A549 (cell line): ENCODE measurements at regions not wholly inside any gene's neighbourhood (a gene's known extent, or its start where the extent isn't known, plus 50 kb on each side); places are given as distances from the start of the nearest gene placed in this dataset.

Experiments used
- ATAC-seq, 2 experiments: fragments of 200-7000 bp in 1 of 2; fragments of >200 bp in 1 of 2; cut with Nextera tagmentation in 1 of 2; cut with Tn5 transposase in 1 of 2; 3 replicates each; pipeline versions ENCODE4 v1.8.0 to v1.9.1; 2018 to 2020; ENCODE audit warnings: mild to moderate bottlenecking in 1 of 2, moderate library complexity in 1 of 2
- CTCF ChIA-PET: fragments of 300-600 bp; sonication (Branson Sonifier 250); formaldehyde crosslinking; extraction: SDS; loops from one replicate; lab custom pipeline; 2021; ENCODE audit warnings: antibody characterized with exemption, inconsistent platforms; lab: Yijun Ruan, JAX
- POLR2A ChIA-PET: fragments of 350-600 bp; formaldehyde crosslinking; extraction: SDS; loops from one replicate; lab custom pipeline; 2021; ENCODE audit warnings: antibody characterized with exemption, inconsistent platforms; lab: Yijun Ruan, JAX
- DNase-seq, 2 experiments: peaks; one replicate each; pipeline versions ENCODE4 v3.0.0 to v3.0.0-alpha.2; 2011 to 2016; ENCODE audit warnings: low read depth in 1 of 2, low spot score in 1 of 2
- FAIRE-seq: peaks from 2 replicates; lab custom pipeline; 2011; peaks lifted over from hg19 to GRCh38; lab: Jason Lieb, UNC
- H3K27ac ChIP-seq, 2 experiments: fragments of >200 bp; sonication (Bioruptor Twin); formaldehyde crosslinking; 3 replicates each; pipeline ENCODE4 v1.5.1; 2016 to 2017
- H3K4me1 ChIP-seq: fragments of >200 bp; sonication (Bioruptor Twin); formaldehyde crosslinking; 3 replicates; pipeline ENCODE4 v1.6.1; 2016
- H3K4me2 ChIP-seq: fragments of >200 bp; sonication (Bioruptor Twin); formaldehyde crosslinking; 3 replicates; pipeline ENCODE4 v1.6.1; 2016
- H3K4me3 ChIP-seq: fragments of >200 bp; sonication (Bioruptor Twin); formaldehyde crosslinking; 3 replicates; pipeline ENCODE4 v1.5.1; 2016
- H3K9me3 ChIP-seq: fragments of >200 bp; sonication (Bioruptor Twin); formaldehyde crosslinking; 3 replicates; pipeline ENCODE4 v1.6.1; 2016
- ATOH8 ChIP-seq: fragments of 250-450 bp; sonication (Bioruptor Pico); IDR thresholded peaks from 2 replicates; pipeline ENCODE4 v1.5.0; 2020; ENCODE audit warnings: low read depth, mild to moderate bottlenecking, moderate library complexity
- BCL3 ChIP-seq: fragments of >200 bp; sonication (Bioruptor Twin); formaldehyde crosslinking; IDR thresholded peaks from 3 replicates; pipeline ENCODE4 v1.6.1; 2016
- CEBPB ChIP-seq, 2 experiments: fragments of >200 bp in 1 of 2; sonication (Bioruptor Twin) in 1 of 2; formaldehyde crosslinking in 1 of 2; IDR thresholded peaks; 2 replicates each; pipeline ENCODE4 v1.6.1; 2012 to 2016
- CHD4 ChIP-seq: fragments of 200-600 bp; sonication (generic); IDR thresholded peaks from 2 replicates; pipeline ENCODE4 v1.6.1; 2016; ENCODE audit warnings: antibody characterized with exemption, mild to moderate bottlenecking, borderline replicate concordance
- EHF ChIP-seq: fragments of 250-450 bp; sonication (Bioruptor Pico); IDR thresholded peaks from 2 replicates; pipeline ENCODE4 v1.5.0; 2020; ENCODE audit warnings: mild to moderate bottlenecking
- ELK1 ChIP-seq: fragments of 150-350 bp; IDR thresholded peaks from 2 replicates; pipeline ENCODE4 v1.6.1; 2014; ENCODE audit warnings: low read depth, mild to moderate bottlenecking, low read length
- EP300 ChIP-seq, 2 experiments: fragments of >200 bp; sonication (Bioruptor Twin); formaldehyde crosslinking; IDR thresholded peaks; 2 replicates in 1 of 2; 3 replicates in 1 of 2; pipeline ENCODE4 v1.6.1; 2016 to 2017
- ESRRA ChIP-seq: fragments of 150-350 bp; IDR thresholded peaks from 2 replicates; pipeline ENCODE4 v1.6.1; 2014; ENCODE audit warnings: mild to moderate bottlenecking, low read length, borderline replicate concordance
- FOSB ChIP-seq: fragments of 250-450 bp; sonication (Bioruptor Pico); IDR thresholded peaks from 2 replicates; pipeline ENCODE4 v1.5.0; 2020; ENCODE audit warnings: mild to moderate bottlenecking, moderate library complexity
- FOSL2 ChIP-seq, 2 experiments: fragments of 450-650 bp in 1 of 2; fragments of >200 bp in 1 of 2; sonication (Bioruptor Twin) in 1 of 2; formaldehyde crosslinking; IDR thresholded peaks; 2 replicates each; pipeline versions ENCODE4 v1.5.0 to v1.6.1; 2016 to 2020; ENCODE audit warnings: mild to moderate bottlenecking in 1 of 2, moderate library complexity in 1 of 2
- HEYL ChIP-seq: fragments of 250-450 bp; sonication (Bioruptor Pico); IDR thresholded peaks from 2 replicates; pipeline ENCODE4 v1.8.0; 2021; ENCODE audit warnings: mild to moderate bottlenecking, moderate library complexity
- HMGXB4 ChIP-seq: fragments of 250-450 bp; sonication (Bioruptor Pico); IDR thresholded peaks from 2 replicates; pipeline ENCODE4 v1.5.0; 2021; ENCODE audit warnings: mild to moderate bottlenecking, moderate library complexity, borderline replicate concordance
- HOXB5 ChIP-seq: fragments of 250-450 bp; sonication (Bioruptor Pico); IDR thresholded peaks from 2 replicates; pipeline ENCODE4 v1.5.0; 2020; ENCODE audit warnings: mild to moderate bottlenecking, moderate library complexity
- JUN ChIP-seq, 2 experiments: fragments of >200 bp; sonication (Bioruptor Twin); formaldehyde crosslinking; IDR thresholded peaks; 2 replicates in 1 of 2; 3 replicates in 1 of 2; pipeline ENCODE4 v1.6.1; 2016 to 2017
- KDM1A ChIP-seq: fragments of 200-600 bp; sonication (generic); IDR thresholded peaks from 2 replicates; pipeline ENCODE4 v1.6.1; 2016; ENCODE audit warnings: low read depth, mild to moderate bottlenecking
- KDM5A ChIP-seq: fragments of 200-600 bp; sonication (generic); IDR thresholded peaks from 2 replicates; pipeline ENCODE4 v1.6.1; 2016; ENCODE audit warnings: antibody characterized with exemption, mild to moderate bottlenecking
- MAFK ChIP-seq: fragments of 450-650 bp; IDR thresholded peaks from 2 replicates; pipeline ENCODE4 v1.6.1; 2014; ENCODE audit not compliant: partially characterized antibody
- NPAS2 ChIP-seq: fragments of 250-450 bp; sonication (Bioruptor Pico); IDR thresholded peaks from 2 replicates; pipeline ENCODE4 v1.8.0; 2022; ENCODE audit warnings: mild to moderate bottlenecking, moderate library complexity, borderline replicate concordance
- RFX5 ChIP-seq: fragments of 450-650 bp; IDR thresholded peaks from 2 replicates; pipeline ENCODE4 v1.7.1; 2014; ENCODE audit warnings: antibody characterized with exemption, mild to moderate bottlenecking, moderate library complexity
- SMC3 ChIP-seq: fragments of >200 bp; sonication (Bioruptor Twin); formaldehyde crosslinking; IDR thresholded peaks from 3 replicates; pipeline ENCODE4 v1.6.1; 2018; ENCODE audit warnings: inconsistent platforms
- TFCP2L1 ChIP-seq: fragments of 250-450 bp; sonication (Bioruptor Pico); IDR thresholded peaks from 2 replicates; pipeline ENCODE4 v1.5.0; 2021; ENCODE audit warnings: mild to moderate bottlenecking
- TP53 ChIP-seq: fragments of 250-450 bp; sonication (Bioruptor Pico); IDR thresholded peaks from 2 replicates; pipeline ENCODE4 v1.5.0; 2021; ENCODE audit warnings: mild to moderate bottlenecking, moderate library complexity
- USF2 ChIP-seq: fragments of 450-650 bp; IDR thresholded peaks from 2 replicates; pipeline ENCODE4 v1.6.1; 2014; ENCODE audit warnings: antibody characterized with exemption
- ZFP36 ChIP-seq: fragments of 450-650 bp; IDR thresholded peaks from 2 replicates; pipeline ENCODE4 v1.6.1; 2014; ENCODE audit warnings: borderline replicate concordance; ENCODE audit not compliant: partially characterized antibody
- ZNF302 ChIP-seq: fragments of 250-450 bp; sonication (Bioruptor Pico); IDR thresholded peaks from 2 replicates; pipeline ENCODE4 v1.9.0; 2021; ENCODE audit warnings: inconsistent platforms, mild to moderate bottlenecking, moderate library complexity
- WGBS: methylation state at CpG from one replicate; pipeline ENCODE4 v1.1.6; 2017; ENCODE audit errors: missing lambda C conversion rate; 5-methylcytosine and 5-hydroxymethylcytosine counted together
- TF ChIP-seq, protein P1 (sequence below): IDR thresholded peaks from 2 replicates; pipeline ENCODE4 v1.6.1; 2012

GRCh38 chr17:73882590-73882989 lies 238.3 kb upstream of the SDK2 start:
- no peak overlapping the region for H3K27ac ChIP-seq
- H3K9me3 ChIP-seq, result no peaks in the 10 kb centered on the region
- CTCF ChIA-PET, result no interaction called here
- TF ChIP-seq FOSB (CRISPR knock-in tag) (no peak), FOSL2 (IDR thresholded peaks at IDR 0.05) (no peak), FOSL2 (CRISPR knock-in tag; IDR thresholded peaks at IDR 0.05) (no peak), HOXB5 (no peak), KDM1A (no peak), ZNF302 (no peak), HEYL (no peak), EP300 (IDR thresholded peaks at IDR 0.05) (no peak), CHD4 (no peak), KDM5A (no peak), SMC3 (no peak), TFCP2L1 (CRISPR knock-in tag) (no peak), EHF (CRISPR knock-in tag) (no peak), USF2 (no peak), ELK1 (no peak), ESRRA (no peak), ZFP36 (no peak), TP53 (CRISPR knock-in tag) (no peak), RFX5 (no peak)
- TF ChIP-seq, protein P1, sequence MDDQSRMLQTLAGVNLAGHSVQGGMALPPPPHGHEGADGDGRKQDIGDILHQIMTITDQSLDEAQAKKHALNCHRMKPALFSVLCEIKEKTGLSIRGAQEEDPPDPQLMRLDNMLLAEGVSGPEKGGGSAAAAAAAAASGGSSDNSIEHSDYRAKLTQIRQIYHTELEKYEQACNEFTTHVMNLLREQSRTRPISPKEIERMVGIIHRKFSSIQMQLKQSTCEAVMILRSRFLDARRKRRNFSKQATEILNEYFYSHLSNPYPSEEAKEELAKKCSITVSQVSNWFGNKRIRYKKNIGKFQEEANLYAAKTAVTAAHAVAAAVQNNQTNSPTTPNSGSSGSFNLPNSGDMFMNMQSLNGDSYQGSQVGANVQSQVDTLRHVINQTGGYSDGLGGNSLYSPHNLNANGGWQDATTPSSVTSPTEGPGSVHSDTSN, result no peak
- TF ChIP-seq, all 56 proteins: peak for 0
- Histone ChIP-seq H3K4me2 (no peak overlapping the region), H3K4me3 (no peak overlapping the region), H3K4me1 (no peaks in the 10 kb centered on the region)
- no peak for FAIRE-seq
- no peak for ATAC-seq
- no peak for DNase-seq
- WGBS, result 18% methylated on average over 5 of the region's 5 CpGs
- POLR2A ChIA-PET, result no interaction called here

DNA sequence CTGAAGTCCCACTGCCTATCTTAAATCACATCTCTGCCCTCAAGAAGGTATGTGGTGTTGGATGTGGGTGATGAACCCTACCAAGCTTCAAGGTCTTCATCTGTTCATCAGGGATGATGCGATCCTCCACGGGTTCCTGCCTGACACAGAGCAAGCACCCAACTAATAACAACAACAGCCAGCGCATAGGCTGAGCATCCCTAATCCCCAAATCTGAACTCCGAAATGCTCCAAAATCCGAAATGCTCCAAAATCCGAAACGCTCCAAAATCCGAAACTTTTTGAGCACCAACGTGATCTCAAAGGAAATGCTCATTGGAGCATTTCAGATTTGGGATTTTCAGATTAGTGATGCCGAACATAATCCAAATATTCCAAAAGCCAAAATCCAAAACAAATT lies 238.9 kb upstream of the SDK2 start:
- DNase-seq (no peak), ATAC-seq (no peak), FAIRE-seq (peak; percentile 79)
- POLR2A ChIA-PET, result no interaction called here
- Histone ChIP-seq H3K9me3 (no peaks in the 10 kb centered on the region), H3K4me1 (no peaks in the 10 kb centered on the region), H3K27ac (no peak overlapping the region), H3K4me2 (no peak overlapping the region), H3K4me3 (no peak overlapping the region)
- 31% methylated on average over 10 of the region's 10 CpGs for WGBS
- TF ChIP-seq CEBPB (IDR thresholded peaks at IDR 0.05) (no peak), ATOH8 (CRISPR knock-in tag) (no peak), BCL3 (no peak), NPAS2 (CRISPR knock-in tag) (no peak), HMGXB4 (CRISPR knock-in tag) (no peak), EP300 (IDR thresholded peaks at IDR 0.05) (no peak), MAFK (no peak), TFCP2L1 (CRISPR knock-in tag) (no peak), JUN (IDR thresholded peaks at IDR 0.05) (no peak), KDM5A (no peak)
- CTCF ChIA-PET, result interaction anchor here (1.5 to 1.6 kb wide), 2 partner anchors 15 to 17 kb away, joined by 3 to 5 read pairs; no protein-coding TSS in a partner anchor
